B cell (primary cell): ENCODE measurements at regions not wholly inside any gene's neighbourhood (a gene's known extent, or its start where the extent isn't known, plus 50 kb on each side); places are given as distances from the start of the nearest gene placed in this dataset.

ENCODE experiments used
- ATAC-seq: fragments of 200-7000 bp; cut with Tn5 transposase; one replicate; pipeline ENCODE4 v1.10.0; 2021; ENCODE audit warnings: low read depth, mild to moderate bottlenecking, moderate number of reproducible peaks, moderate library complexity
- CTCF ChIA-PET: fragments of 350-600 bp; sonication (Branson Sonifier 250); formaldehyde crosslinking; loops from one replicate; lab custom pipeline; 2021; ENCODE audit warnings: antibody characterized with exemption, inconsistent platforms; lab: Charles Lee
- POLR2A ChIA-PET: fragments of 350-600 bp; sonication (Branson Sonifier 250); formaldehyde crosslinking; loops from one replicate; lab custom pipeline; 2021; ENCODE audit warnings: antibody characterized with exemption; lab: Charles Lee
- DNase-seq: peaks from one replicate; pipeline ENCODE4 v3.0.0; 2013
- H2AFZ ChIP-seq: 2 replicates; pipeline ENCODE4 v1.6.1; 2012; ENCODE audit warnings: mild to moderate bottlenecking, low read depth, low read length; ENCODE audit not compliant: insufficient read depth, poor library complexity, severe bottlenecking
- H3K27ac ChIP-seq, 2 donors: 1 replicate in 1 of 2; 2 replicates in 1 of 2; pipeline ENCODE4 v1.5.1; 2012 to 2013; ENCODE audit warnings: low read length in 2 of 2, mild to moderate bottlenecking in 2 of 2, moderate library complexity in 1 of 2
- H3K27me3 ChIP-seq, 4 experiments: fragments of 200-600 bp in 1 of 4; sonication (generic) in 1 of 4; replicated peaks in 1 of 4; 1 replicate in 2 of 4; 2 replicates in 2 of 4; pipeline versions ENCODE4 v1.6.1 to v1.7.0; 2013 to 2016; ENCODE audit warnings: low read length in 3 of 4, mild to moderate bottlenecking in 2 of 4, mixed read lengths in 1 of 4, moderate library complexity in 1 of 4; ENCODE audit not compliant: insufficient read depth in 4 of 4, control insufficient read depth in 3 of 4; ENCODE audit errors: control extremely low read depth in 1 of 4
- H3K36me3 ChIP-seq, 2 experiments: replicated peaks in 1 of 2; 1 replicate in 1 of 2; 2 replicates in 1 of 2; pipeline versions ENCODE4 v1.6.1 to v1.7.1; 2013; ENCODE audit warnings: low read length in 1 of 2; ENCODE audit not compliant: insufficient read depth in 2 of 2, control insufficient read depth in 1 of 2; ENCODE audit errors: control extremely low read depth in 1 of 2, extremely low read depth in 1 of 2
- H3K4me1 ChIP-seq, 2 donors: fragments of 200-600 bp in 1 of 2; sonication (generic) in 1 of 2; 1 replicate in 1 of 2; 2 replicates in 1 of 2; pipeline versions ENCODE4 v1.5.1 to v1.6.1; 2013 to 2017; ENCODE audit warnings: low read length in 2 of 2; ENCODE audit not compliant: control insufficient read depth in 2 of 2, insufficient read depth in 2 of 2
- H3K4me2 ChIP-seq: replicated peaks from 2 replicates; pipeline ENCODE3; 2012; ENCODE audit warnings: mild to moderate bottlenecking, low read depth, low read length; ENCODE audit not compliant: poor library complexity, severe bottlenecking
- H3K4me3 ChIP-seq, 5 experiments: fragments of 200-600 bp in 1 of 5; sonication (generic) in 1 of 5; 1 replicate in 3 of 5; 2 replicates in 2 of 5; pipeline versions ENCODE4 v1.5.1 to v1.7.0; 2011 to 2016; ENCODE audit warnings: low read length in 4 of 5, mild to moderate bottlenecking in 4 of 5, low read depth in 2 of 5, control low read depth in 1 of 5, moderate library complexity in 1 of 5; ENCODE audit not compliant: insufficient read depth in 1 of 5; ENCODE audit errors: control extremely low read depth in 1 of 5, extremely low read depth in 1 of 5
- H3K79me2 ChIP-seq: fragments of 200-600 bp; sonication (generic); one replicate; pipeline ENCODE4 v1.6.0; 2016; ENCODE audit warnings: low read length; ENCODE audit not compliant: control insufficient read depth, insufficient read depth
- H3K9ac ChIP-seq: fragments of 200-600 bp; sonication (generic); 2 replicates; pipeline ENCODE4 v1.6.1; 2017; ENCODE audit warnings: mild to moderate bottlenecking, low read length, moderate library complexity
- H3K9me3 ChIP-seq, 3 donors: one replicate each; pipeline versions ENCODE4 v1.6.1 to v1.7.1; 2013; ENCODE audit warnings: low read length in 2 of 3; ENCODE audit not compliant: control insufficient read depth in 2 of 3, insufficient read depth in 1 of 3; ENCODE audit errors: control extremely low read depth in 1 of 3
- H4K20me1 ChIP-seq: 2 replicates; pipeline ENCODE4 v1.6.0; 2012; ENCODE audit warnings: mild to moderate bottlenecking, low read length; ENCODE audit not compliant: insufficient read depth, control insufficient read depth, poor library complexity, severe bottlenecking
- H3K27ac Mint-ChIP-seq: one replicate; pipeline ENCODE4 v1.8.0; 2021; ENCODE audit warnings: mixed read lengths
- H3K27me3 Mint-ChIP-seq: one replicate; pipeline ENCODE4 v1.8.0; 2021; ENCODE audit warnings: mixed read lengths
- H3K4me1 Mint-ChIP-seq: one replicate; pipeline ENCODE4 v1.8.0; 2021; ENCODE audit warnings: mixed read lengths
- H3K4me3 Mint-ChIP-seq: one replicate; pipeline ENCODE4 v1.8.0; 2021; ENCODE audit warnings: mixed read lengths
- H3K9me3 Mint-ChIP-seq: one replicate; pipeline ENCODE4 v1.8.0; 2022; ENCODE audit warnings: mixed read lengths; ENCODE audit not compliant: insufficient read depth
- CTCF ChIP-seq: fragments of 200-600 bp; IDR thresholded peaks from one replicate; pipeline ENCODE4 v1.8.0; 2022; ENCODE audit warnings: antibody characterized with exemption, mild to moderate bottlenecking
- EZH2 ChIP-seq: IDR thresholded peaks from 2 replicates; pipeline ENCODE4 v1.6.1; 2012; ENCODE audit warnings: borderline replicate concordance, low read depth, mild to moderate bottlenecking, moderate library complexity, low read length; ENCODE audit not compliant: insufficient read depth, poor library complexity, severe bottlenecking
- WGBS: methylation state at CpG from one replicate; pipeline ENCODE4 v1.1.5; 2013; ENCODE audit warnings: missing lambda C conversion rate; ENCODE audit not compliant: insufficient coverage; 5-methylcytosine and 5-hydroxymethylcytosine counted together
- intact Hi-C: fragments of 100-400 bp; cut with micrococcal nuclease; formaldehyde crosslinking; loops from one replicate; pipeline ENCODE4 v1.10.0; 2022

GRCh38 chr20:6305536-6305935, 182.7 kb upstream of the FERMT1 start:
- no peaks in the 10 kb centered on the region for H3K79me2 ChIP-seq
- Mint-ChIP-seq H3K4me3 (no peak overlapping the region), H3K27me3 (no peaks in the 10 kb centered on the region), H3K4me1 (no peaks in the 10 kb centered on the region), H3K27ac (no peak overlapping the region), H3K9me3 (no peaks in the 10 kb centered on the region)
- POLR2A ChIA-PET, result no interaction called here
- intact Hi-C loops, result no loop called here
- no peaks in the 10 kb centered on the region for H3K36me3 ChIP-seq
- no peaks in the 10 kb centered on the region for H3K9me3 ChIP-seq
- H3K27ac ChIP-seq, result no peak overlapping the region
- ATAC-seq (no peak), DNase-seq (no peak)
- no peak overlapping the region for H3K9ac ChIP-seq
- H4K20me1 ChIP-seq, result no peaks in the 10 kb centered on the region
- no peak overlapping the region for H2AFZ ChIP-seq
- CTCF ChIA-PET, result no interaction called here
- H3K4me3 ChIP-seq, result no peak overlapping the region
- H3K4me2 ChIP-seq, result no peak overlapping the region
- H3K27me3 ChIP-seq, result no peaks in the 10 kb centered on the region
- no peaks in the 10 kb centered on the region for H3K4me1 ChIP-seq
- no peak for TF ChIP-seq EZH2
- TF ChIP-seq CTCF, result no peak

GRCh38 chr20:6302041-6302440, 179.2 kb upstream of the FERMT1 start:
- ATAC-seq (no peak), DNase-seq (no peak)
- Histone ChIP-seq H3K27me3 (no peaks in the 10 kb centered on the region), H3K79me2 (no peaks in the 10 kb centered on the region), H4K20me1 (no peaks in the 10 kb centered on the region), H3K4me3 (no peak overlapping the region), H3K4me1 (no peaks in the 10 kb centered on the region), H3K36me3 (no peaks in the 10 kb centered on the region), H3K4me2 (no peak overlapping the region), H3K9me3 (peaks cover 0 to 3% (median 0%) of the 10 kb centered on the region in 3 donors), H3K9ac (no peak overlapping the region), H2AFZ (no peak overlapping the region), H3K27ac (no peak overlapping the region)
- WGBS, result no CpG with 5 or more reads among the region's 3 CpGs
- Mint-ChIP-seq H3K27me3 (no peaks in the 10 kb centered on the region), H3K27ac (no peak overlapping the region), H3K4me1 (no peaks in the 10 kb centered on the region), H3K4me3 (no peak overlapping the region), H3K9me3 (no peaks in the 10 kb centered on the region)
- ChIA-PET CTCF (no interaction called here), POLR2A (no interaction called here)
- intact Hi-C loops, result no loop called here
- TF ChIP-seq EZH2 (no peak), CTCF (no peak)
